ENCODE measurements at regions not wholly inside any gene's neighbourhood (a gene's known extent, or its start where the extent isn't known, plus 50 kb on each side); places are given as distances from the start of the nearest gene placed in this dataset.

DNA sequence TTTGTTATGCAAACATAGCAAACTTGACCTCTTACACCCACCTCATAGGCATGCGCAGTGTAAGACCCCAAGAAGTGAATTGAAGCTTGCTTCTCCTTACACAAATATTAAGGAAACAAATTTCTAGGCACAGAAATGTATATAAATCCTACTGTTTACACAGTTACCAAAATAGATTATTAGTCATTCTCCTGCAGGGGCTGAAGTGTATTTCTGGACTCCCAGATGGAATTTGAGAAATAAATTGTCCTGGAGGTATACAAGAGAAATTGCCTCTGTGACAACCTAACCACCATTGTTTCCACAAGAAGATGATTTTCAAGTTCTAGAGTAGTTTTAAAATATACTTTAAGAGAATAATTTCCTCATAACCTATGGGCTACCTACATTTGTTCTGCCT lies 656.0 kb upstream of the MDGA2 start:
- no peak overlapping the region for H3K27ac ChIP-seq
- no peaks in the 10 kb centered on the region for H3K36me3 ChIP-seq (replicated peaks in 1 of 2)
- H3K9me3 ChIP-seq (replicated peaks in 1 of 3): no peaks in the 10 kb centered on the region
- no peak overlapping the region for H3K4me3 ChIP-seq
- no peak for TF ChIP-seq POLR2A (IDR thresholded peaks at IDR 0.05)
- TF ChIP-seq, protein P1, sequence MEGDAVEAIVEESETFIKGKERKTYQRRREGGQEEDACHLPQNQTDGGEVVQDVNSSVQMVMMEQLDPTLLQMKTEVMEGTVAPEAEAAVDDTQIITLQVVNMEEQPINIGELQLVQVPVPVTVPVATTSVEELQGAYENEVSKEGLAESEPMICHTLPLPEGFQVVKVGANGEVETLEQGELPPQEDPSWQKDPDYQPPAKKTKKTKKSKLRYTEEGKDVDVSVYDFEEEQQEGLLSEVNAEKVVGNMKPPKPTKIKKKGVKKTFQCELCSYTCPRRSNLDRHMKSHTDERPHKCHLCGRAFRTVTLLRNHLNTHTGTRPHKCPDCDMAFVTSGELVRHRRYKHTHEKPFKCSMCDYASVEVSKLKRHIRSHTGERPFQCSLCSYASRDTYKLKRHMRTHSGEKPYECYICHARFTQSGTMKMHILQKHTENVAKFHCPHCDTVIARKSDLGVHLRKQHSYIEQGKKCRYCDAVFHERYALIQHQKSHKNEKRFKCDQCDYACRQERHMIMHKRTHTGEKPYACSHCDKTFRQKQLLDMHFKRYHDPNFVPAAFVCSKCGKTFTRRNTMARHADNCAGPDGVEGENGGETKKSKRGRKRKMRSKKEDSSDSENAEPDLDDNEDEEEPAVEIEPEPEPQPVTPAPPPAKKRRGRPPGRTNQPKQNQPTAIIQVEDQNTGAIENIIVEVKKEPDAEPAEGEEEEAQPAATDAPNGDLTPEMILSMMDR (IDR thresholded peaks at IDR 0.05): no peak
- 82 to 88% (median 84%) methylated on average over 1 of the region's 1 CpG for WGBS, 4 donors
- H3K4me1 ChIP-seq (replicated peaks in 1 of 2): no peaks in the 10 kb centered on the region
- intact Hi-C loops (cut with DNase I): no loop called here
- no peak for DNase-seq
- H3K27me3 ChIP-seq: no peaks in the 10 kb centered on the region

DNA sequence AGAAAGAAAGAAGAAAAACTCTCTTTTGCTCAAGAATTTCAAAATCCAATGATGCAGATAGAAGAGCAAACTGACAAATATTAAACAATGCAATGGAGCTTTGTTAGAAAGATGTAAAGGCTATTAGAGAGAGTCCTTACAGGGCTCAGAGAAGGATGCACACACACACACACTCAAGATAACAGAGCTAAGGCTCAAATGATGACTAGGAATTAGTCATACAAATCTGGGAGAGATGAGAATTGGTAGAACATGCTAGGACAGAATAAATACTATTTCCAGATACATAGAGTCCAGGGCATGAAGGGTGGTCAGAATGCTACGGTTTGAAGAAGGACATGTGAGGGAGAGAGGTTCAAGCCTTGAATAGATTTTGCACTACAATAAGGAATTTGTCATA lies 650.1 kb upstream of the MDGA2 start:
- intact Hi-C loops (cut with DNase I): no loop called here
- DNase-seq: no peak
- H3K27ac ChIP-seq: no peak overlapping the region
- H3K4me1 ChIP-seq (replicated peaks in 1 of 2): no peaks in the 10 kb centered on the region
- WGBS, 4 donors: 67 to 78% (median 72%) methylated on average over 1 of the region's 1 CpG
- H3K9me3 ChIP-seq (replicated peaks in 1 of 3): no peaks in the 10 kb centered on the region
- no peaks in the 10 kb centered on the region for H3K27me3 ChIP-seq
- TF ChIP-seq, protein P1 (IDR thresholded peaks at IDR 0.05): no peak
- TF ChIP-seq POLR2A (IDR thresholded peaks at IDR 0.05): no peak
- H3K36me3 ChIP-seq (replicated peaks in 1 of 2): no peaks in the 10 kb centered on the region
- H3K4me3 ChIP-seq: no peak overlapping the region

DNA sequence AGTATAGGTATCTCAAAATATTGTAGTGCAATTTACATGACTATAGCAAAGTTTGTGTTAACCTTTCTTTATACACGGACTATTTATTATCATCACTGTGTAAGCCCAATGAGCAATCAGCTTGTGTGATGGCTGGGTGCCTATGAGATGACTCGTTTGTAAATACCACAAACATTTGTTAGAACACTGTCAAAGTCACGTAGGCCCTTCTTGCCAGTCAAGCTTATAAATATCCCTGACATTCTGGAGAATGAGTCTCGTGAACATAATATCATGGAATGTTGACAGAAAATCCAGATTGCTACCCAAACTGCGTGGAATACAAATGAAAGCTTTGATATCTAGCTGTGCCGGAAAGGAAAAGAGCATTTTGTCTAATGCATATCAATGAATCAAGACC lies 648.3 kb upstream of the MDGA2 start:
- no peaks in the 10 kb centered on the region for H3K27me3 ChIP-seq
- no peaks in the 10 kb centered on the region for H3K36me3 ChIP-seq (replicated peaks in 1 of 2)
- no peak for DNase-seq
- H3K4me1 ChIP-seq (replicated peaks in 1 of 2): no peaks in the 10 kb centered on the region
- no peak overlapping the region for H3K4me3 ChIP-seq
- TF ChIP-seq POLR2A (IDR thresholded peaks at IDR 0.05): no peak
- TF ChIP-seq, protein P1 (IDR thresholded peaks at IDR 0.05): no peak
- intact Hi-C loops (cut with DNase I): no loop called here
- WGBS, 4 donors: 58 to 67% (median 59%) methylated on average over 6 of the region's 6 CpGs
- H3K9me3 ChIP-seq (replicated peaks in 1 of 3): no peaks in the 10 kb centered on the region
- H3K27ac ChIP-seq: no peak overlapping the region

DNA sequence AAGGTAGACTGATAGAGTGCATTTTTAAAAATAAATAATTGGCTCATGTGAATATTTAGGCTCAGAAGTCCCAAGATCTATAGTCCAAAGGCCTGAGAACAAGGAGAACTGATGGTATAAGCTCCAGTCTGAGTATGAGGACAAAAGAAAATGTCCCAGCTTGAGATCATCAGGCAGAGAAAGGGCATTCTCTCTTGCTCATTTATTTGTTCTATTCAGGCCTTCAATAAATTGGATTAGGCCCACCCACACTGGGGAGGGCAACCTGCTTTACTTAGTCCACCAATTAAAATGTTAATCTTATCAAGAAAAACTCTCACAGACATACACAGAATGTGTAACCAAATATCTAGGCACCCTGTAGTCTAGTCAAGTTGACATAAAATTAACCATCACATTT lies 644.4 kb upstream of the MDGA2 start:
- DNase-seq: no peak
- Histone ChIP-seq H3K4me1 (replicated peaks in 1 of 2) (no peaks in the 10 kb centered on the region), H3K36me3 (replicated peaks in 1 of 2) (no peaks in the 10 kb centered on the region), H3K27ac (no peak overlapping the region), H3K9me3 (replicated peaks in 1 of 3) (no peaks in the 10 kb centered on the region), H3K27me3 (no peaks in the 10 kb centered on the region), H3K4me3 (no peak overlapping the region)
- intact Hi-C loops (cut with DNase I): no loop called here
- TF ChIP-seq, protein P1 (IDR thresholded peaks at IDR 0.05): no peak
- no peak for TF ChIP-seq POLR2A (IDR thresholded peaks at IDR 0.05)

Data from adrenal gland (tissue), 9 donors.